Umbilical cord (tissue), 1 donor: ENCODE measurements at regions not wholly inside any gene's neighbourhood (a gene's known extent, or its start where the extent isn't known, plus 50 kb on each side); places are given as distances from the start of the nearest gene placed in this dataset.
A peak's percentile ranks its signal among the peaks of the same experiment; 100 is the strongest.

Experiments used
- DNase-seq: peaks from one replicate; pipeline ENCODE4 v3.0.0-alpha.2; 2015; ENCODE audit warnings: low spot score

- DNase-seq, result no peak
Measured at GRCh38 chr6:170085475-170086401, 205.1 kb downstream of the DLL1 start.

- no peak for DNase-seq
Measured at GRCh38 chr6:170084166-170084730, 206.6 kb downstream of the DLL1 start.

- no peak for DNase-seq
Measured at GRCh38 chr6:170083236-170084051, 207.4 kb downstream of the DLL1 start.

- no peak for DNase-seq
Measured at GRCh38 chr6:170082531-170083187, 208.2 kb downstream of the DLL1 start.

GRCh38 chr6:170082067-170082466, 208.8 kb downstream of the DLL1 start:
- no peak for DNase-seq

GRCh38 chr6:170081556-170081955, 209.3 kb downstream of the DLL1 start:
- no peak for DNase-seq

- DNase-seq, result no peak
Measured at GRCh38 chr6:170080828-170081371, 210.0 kb downstream of the DLL1 start.

GRCh38 chr6:170080169-170080827, 210.6 kb downstream of the DLL1 start:
- DNase-seq, result no peak

GRCh38 chr6:170076466-170077165, 214.3 kb downstream of the DLL1 start:
- no peak for DNase-seq

- DNase-seq, result no peak
Measured at GRCh38 chr6:170075659-170076223, 215.1 kb downstream of the DLL1 start.

- no peak for DNase-seq
Measured at GRCh38 chr6:170074907-170075306, 216.0 kb downstream of the DLL1 start.

- no peak for DNase-seq
Measured at GRCh38 chr6:170074435-170074834, 216.4 kb downstream of the DLL1 start.

GRCh38 chr6:170073846-170074245, 217.0 kb downstream of the DLL1 start:
- DNase-seq, result no peak

GRCh38 chr6:170072246-170072645, 218.6 kb downstream of the DLL1 start:
- DNase-seq, result no peak

GRCh38 chr6:170069611-170070010, 221.3 kb downstream of the DLL1 start:
- DNase-seq, result no peak

GRCh38 chr6:170068496-170068895, 222.4 kb downstream of the DLL1 start:
- DNase-seq, result no peak

GRCh38 chr6:170067923-170068360, 222.9 kb downstream of the DLL1 start:
- DNase-seq, result no peak

GRCh38 chr6:170067181-170067641, 223.7 kb downstream of the DLL1 start:
- DNase-seq, result peak; percentile 77

- DNase-seq, result no peak
Measured at GRCh38 chr6:170066679-170067078, 224.2 kb downstream of the DLL1 start.
